ENCODE measurements at regions not wholly inside any gene's neighbourhood (a gene's known extent, or its start where the extent isn't known, plus 50 kb on each side); places are given as distances from the start of the nearest gene placed in this dataset.

DNA sequence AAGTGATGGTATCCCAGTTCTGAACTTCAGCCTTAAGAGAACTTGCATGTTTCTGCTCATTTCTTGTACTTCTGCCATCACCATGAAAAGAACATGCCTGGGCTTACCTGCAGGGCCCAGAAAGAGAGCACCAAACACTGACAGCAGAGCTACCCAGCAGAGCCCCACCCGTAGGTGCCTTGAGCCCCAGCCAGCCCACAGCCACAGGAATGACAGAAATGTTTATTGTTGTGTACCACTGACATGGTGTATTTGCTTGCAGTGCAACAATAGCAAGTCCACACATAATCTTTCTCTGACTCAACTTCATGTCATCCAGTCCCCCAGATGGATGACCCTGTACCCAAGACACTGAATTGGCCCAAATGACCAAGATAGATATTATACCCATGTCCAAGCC, 195.2 kb downstream of the TSHZ3 start:
- DNase-seq = no peak

DNA sequence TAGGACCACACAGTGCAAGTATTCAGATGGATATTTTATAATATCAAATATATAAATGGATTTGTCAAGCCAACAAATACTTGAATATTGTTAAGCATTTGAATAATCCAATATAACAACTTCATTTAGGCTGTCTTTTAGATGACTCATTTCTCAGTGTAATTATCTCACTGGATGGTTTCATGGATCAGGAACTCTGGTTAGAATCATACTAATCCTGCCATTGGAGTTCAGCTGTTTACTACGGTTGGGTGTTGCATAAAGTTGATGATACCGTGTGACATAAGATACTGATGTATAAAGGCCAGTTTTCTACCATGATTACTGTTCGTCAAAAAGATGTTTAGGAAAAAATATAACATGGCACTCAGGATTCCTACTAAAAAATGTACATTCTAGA, 196.3 kb downstream of the TSHZ3 start:
- DNase-seq = no peak

DNA sequence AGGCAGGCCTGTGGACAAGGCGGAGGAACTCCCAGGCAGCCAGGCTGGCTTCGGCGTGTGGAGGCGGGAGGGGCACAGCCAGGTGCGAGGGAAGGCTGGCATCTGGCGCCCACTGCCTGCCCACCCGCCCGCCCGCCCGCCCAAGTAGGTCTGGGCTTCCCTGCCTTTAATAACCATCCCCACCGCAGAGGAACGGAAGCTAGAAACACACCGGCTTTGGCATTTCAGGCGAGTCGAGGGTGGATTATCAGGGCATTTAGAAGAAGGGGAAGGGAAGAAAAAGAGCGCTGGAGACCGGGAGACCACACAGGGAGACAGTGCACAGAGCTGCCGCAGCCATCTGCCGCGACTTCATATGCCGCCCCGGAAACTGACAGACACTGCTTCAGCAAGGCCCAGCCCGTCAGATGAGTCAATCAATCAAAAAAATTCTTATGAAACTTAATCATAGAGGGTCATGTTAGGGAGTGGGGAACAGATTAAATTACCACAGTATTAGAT, 199.7 kb downstream of the TSHZ3 start:
- no peak for DNase-seq

DNA sequence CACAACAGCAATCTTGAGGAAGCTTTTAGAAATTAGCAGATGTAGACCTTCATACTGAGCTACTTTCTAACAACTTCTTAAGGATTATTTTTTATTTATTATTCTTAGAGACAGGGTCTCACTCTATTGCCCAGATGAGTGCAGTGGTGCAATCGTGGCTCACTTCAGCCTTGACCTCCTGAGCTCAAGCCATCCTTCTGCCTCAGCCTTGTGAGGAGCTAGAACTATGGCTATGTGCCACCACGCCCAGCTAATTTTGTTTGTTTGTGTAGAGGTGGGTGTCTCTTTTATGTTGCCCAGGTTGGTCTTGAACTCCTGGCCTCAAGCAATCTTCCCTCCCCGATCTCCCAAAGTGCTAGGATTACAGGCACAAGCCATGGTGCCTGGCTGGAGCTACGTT, 200.6 kb downstream of the TSHZ3 start:
- no peak for DNase-seq

DNA sequence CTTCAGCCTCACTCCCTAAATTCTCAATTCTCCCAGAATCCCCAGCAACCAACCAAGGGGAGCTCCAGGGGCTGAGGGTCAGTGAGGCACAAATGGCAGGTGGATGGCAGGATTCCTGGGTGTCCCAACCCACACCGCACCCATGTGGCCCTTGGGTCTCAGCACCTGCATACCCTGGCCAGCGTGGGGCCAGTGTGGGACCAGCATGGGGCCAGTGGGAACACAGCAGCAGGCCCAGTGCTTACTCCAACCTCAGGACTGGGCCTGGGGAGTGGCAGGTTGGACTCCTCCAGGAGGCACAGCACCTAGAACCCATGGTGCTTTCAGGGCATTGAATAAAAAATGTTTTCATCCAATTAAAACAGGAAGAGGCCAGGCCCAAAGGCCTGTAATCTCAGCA, 202.0 kb downstream of the TSHZ3 start:
- DNase-seq = no peak

DNA sequence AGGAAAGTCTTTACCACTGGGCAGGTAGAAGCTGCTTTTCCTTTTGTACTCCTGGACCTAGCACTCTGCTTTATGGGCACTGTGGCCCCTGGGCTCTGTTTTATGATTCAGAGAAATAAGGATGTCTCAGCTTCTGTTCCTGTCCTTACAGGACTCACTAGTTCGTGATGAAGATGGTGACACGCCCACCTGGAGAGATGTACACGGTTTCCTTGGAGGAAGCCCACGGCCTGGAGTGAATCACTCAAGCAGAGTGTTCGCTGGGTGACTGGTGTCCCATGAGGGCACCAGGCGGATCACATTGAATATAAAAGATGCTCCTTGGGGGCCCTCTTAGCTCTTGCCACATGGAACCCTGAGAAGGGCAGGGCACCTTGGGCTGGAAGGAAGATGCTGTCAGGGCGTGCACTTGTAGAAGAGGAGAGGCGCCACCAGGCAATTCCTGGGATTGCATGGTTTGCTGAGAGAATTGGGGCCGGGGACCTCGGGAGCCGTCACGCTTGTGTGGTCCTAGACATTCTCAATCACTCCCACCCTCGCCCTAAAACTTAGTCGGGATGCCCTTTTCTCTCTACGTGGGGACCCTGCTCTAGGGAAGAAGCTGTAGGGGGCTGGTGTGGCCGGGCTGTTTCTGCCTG, 202.6 kb downstream of the TSHZ3 start:
- no peak for DNase-seq

DNA sequence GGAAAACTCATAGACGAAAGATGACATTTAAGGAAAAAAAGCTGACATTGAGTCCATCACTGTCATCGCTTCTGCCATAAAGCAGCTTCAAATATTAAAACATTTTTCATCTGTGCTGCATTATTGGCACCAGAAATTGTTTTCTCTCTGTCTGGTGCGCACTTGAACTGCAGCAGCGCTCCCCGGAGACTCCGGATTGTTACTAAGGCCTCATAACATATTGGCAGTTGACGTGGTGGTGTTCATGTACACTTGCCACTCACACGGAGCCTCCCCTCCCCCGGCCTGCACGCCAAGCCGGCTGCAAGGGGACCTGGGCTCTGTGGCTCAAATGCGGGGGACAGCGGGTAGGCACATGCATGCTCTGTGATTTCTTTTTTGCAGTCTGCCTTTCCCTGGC, 203.2 kb downstream of the TSHZ3 start:
- no peak for DNase-seq

DNA sequence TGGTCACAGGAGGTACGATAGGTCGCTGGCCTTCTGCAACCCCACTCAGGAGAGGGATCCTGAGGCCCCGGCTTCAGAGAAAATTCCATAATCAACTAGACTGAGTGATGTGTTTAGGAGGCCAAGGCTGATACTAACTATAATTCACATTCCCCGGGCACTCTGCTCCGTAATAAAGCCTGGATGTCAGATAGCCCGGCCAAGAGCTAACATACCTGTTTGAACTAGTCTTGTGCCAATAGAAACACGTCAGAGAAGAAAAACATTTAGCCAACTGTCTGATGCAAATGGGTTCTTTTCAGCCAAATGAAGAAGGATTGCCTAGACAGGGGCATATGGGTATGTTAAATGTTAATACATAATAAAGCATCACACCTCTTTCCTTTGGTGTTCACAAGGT, 204.2 kb downstream of the TSHZ3 start:
- no peak for DNase-seq

DNA sequence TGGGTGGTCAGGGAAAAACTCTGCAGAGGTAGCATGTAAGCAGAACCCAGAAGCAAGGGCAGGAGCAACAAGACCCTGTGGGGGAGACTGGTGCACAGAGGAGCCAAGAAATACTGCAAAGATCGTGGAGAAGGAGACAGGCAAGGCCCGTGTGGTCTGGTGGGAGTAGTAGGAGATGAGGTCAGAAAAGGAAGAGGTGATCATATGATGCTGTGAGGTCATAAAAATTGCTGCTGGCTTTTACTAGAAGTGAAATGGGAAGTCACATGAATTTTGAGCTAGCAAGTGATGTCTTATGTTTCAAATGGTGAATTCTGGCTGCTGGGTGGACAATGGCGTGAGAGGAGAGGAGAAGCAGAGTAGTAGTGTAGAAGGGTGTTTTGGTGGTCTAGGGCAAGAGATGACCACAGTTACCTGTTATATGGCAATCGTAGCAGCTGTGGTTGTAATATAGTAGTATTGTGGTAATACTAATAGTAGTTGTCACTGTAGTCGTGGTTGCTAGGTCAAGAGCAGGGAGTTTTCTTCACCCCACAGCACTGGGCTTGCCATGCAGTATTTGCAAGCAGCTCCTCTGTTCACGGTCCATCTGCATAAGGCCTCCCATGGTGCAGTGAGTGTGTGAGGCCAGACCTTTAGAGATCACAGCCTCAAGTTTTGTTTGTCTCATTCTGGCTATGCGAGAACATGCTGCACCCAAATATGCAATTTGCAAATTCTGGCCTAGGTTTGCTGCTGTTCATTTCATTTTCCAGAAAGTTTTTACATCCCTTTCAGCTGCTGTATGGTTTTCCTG, 205.0 kb downstream of the TSHZ3 start:
- no peak for DNase-seq

DNA sequence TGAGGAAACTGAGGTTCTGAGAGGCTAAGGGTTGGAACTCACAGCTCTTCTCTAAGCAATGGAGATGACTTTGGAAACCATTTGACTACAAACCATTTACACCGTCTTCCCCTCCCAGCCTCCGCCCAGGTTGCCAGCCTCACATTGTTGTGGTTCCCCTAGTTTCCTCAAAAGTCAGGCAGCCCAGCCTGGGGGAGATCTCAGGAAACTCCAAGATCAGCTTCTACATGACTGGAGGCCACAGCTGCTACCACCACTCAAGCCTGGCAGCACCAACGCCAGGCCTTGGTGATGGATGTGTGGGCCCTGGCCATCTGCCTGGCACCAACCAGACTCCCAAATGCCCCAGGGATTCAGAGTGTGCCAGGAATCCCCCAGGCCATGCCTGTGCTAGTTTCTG, 207.9 kb downstream of the TSHZ3 start:
- DNase-seq = no peak

DNA sequence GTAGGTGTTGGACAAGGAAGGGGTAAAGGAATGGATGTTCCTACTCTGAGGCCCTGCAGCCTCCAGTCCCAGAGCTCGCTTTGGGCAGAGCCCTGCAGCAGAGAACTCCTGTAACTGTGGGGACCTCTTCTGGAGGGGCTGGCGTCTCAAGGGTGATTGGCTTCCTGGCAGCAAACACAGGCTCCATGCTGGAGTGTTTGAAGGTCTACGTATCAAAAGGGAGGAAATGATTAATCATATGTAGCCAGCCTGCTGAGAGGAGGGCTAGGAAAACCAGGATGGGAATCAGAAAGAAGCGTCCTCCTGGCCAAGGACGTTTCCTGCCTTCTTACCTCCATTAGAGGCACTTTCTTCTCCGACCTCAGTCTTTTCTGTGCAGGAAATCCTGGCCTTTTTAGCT, 208.5 kb downstream of the TSHZ3 start:
- no peak for DNase-seq

DNA sequence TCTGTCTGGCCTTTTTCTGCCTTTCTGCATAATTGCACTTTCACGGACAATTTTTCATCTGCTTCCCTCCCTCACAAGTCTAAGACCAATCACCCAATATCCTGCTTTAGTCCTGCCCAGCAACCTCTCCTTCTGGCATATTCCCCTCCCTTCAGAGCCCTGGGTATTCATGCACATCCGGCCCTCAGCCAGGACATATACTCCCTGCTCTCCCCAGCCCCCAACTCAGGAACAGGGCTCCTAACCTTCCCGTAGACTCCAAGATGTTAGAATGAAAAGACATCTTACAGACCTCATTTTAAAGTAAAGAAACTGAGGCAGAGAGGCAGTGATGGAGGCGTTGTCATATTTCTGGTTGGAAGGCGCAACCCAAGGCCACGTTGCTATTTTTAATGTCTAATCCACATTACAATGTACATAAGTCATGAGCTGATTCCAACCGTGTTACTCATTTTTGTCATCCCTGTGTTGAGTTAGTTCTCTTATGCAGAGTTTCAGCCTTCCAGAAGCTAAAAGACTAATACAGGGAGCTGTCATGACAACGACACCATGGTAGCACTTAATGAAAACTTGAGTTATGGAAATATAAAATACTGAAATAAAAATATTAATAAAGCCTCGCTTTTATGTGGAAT, 209.2 kb downstream of the TSHZ3 start:
- DNase-seq = no peak

DNA sequence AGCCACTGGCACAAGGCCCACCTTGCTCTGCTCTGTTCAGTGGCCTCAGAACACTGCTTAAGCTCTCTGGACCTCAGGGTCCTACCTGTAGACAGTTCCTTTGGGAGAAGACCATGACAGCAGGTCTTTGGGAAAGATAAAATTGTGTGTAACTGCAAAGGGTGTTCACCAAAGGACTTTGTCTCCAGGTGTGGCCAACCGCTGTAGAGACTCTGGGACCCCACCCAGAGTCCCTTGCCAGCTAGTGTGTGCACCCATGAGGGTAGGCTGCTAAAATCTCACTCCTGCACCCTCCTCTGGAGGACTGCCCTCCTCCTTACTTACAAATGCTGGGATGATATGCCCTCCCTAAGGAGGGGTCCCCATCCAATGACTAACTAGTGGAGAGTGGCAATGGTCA, 211.2 kb downstream of the TSHZ3 start:
- no peak for DNase-seq

DNA sequence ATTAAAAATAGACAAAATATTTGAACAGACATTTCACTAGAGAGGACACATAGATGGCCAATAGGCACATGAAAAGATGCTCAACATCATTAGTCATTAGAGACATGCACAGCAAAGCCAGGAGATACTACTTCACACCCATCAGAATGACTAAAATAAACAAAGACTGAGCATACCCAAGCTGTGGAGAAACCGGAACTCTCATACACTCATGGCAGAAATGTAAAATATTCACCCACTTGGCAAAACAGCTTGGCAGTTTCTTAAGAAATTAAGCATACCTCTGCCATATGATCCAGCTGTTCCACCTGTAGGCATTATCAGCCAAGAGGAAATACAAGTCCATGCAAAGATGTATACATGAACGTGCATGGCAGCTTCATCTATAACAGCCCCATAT, 213.4 kb downstream of the TSHZ3 start:
- no peak for DNase-seq

DNA sequence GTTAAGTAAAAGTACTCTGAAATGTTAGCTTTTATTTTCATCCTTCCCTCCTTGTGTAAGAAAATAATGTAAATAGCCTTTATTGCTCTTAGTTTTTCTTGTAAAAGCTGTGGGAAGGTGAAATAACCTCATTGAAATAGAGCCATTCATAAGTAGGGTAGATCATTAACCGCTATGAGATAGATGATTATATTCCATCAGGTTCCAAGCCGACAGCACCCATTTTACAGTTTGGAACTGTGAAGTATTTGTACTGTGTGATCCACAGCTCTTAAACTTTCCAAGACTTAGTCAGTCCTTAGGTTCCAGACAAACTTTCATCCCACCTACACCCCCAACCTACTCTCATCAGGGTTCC, 216.5 kb downstream of the TSHZ3 start:
- no peak for DNase-seq

DNA sequence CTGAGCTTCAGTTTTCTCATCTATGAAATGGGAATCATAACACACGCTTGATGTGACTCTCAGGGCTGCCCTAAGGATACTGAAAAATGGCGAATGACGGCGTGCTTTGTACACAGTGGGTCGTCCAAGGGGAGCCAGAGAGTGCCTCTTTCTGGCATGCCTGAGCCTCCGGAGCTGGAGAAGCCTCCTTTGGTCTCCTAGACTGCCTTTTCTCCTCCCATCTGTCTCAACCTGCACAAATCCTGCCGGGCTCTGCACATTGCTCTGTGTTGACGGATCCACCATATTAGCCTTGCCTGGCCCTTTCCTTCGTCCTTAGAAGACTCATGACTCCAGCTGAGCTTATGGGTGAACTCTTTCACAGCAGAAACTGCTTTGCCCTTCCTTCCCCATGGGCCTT, 220.9 kb downstream of the TSHZ3 start:
- DNase-seq = no peak

DNA sequence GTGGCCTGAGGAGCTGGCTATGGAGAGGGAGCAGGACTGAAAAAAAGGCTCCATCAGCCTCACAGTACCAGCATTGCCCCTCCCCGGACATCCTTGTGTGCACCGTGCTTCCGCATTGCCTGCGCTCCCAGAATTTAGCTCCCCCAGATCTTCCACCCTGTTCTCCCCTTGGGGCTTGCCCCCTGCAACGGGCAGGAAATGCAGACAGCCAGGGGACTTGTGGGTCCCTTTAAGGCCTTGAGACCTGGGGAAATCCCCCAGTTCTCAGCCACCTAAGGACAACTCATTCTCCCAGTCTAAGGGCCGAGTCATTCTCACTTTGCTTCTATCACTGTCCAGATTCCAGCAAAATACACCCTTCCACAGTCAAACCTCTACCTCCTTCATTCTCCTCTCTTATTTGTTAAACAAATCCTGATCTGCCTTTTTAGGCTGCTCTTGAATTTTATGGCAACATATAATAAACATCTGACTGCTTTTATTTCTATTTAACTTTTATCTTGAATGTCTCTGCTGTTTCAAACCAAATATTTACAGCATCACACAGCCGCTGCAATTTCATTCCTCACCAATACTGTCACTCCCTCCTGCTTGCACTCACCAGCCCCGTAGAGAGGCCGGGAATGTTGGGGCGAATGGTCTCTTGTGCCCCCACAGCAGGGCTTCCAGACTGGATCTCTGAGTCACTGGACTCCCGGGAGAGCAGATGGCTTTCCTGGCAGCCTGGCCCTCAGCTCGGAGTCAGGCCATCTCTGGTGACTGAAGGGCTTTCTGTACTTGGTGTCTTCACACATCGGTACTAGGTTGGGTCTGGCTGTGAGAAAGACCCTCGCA, 221.9 kb downstream of the TSHZ3 start:
- DNase-seq = no peak

DNA sequence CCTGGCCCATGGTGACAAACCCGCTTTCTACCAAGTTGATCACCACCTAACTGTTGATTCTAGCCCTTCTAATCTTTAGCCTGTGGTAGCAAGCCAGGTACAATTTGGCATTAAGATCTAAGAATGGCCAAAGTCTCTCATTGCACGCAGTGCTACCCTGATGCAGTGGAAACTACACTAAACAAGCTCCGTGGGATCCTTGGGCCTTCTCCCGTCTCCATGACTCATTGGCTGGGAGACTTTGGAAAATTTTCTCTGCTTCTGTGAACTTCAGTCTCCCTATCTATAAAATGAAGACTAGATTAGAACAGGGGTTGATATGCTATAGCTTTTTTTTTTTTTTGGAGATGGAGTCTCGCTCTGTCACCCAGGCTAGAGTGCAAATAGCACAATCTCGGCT, 223.0 kb downstream of the TSHZ3 start:
- DNase-seq = no peak

DNA sequence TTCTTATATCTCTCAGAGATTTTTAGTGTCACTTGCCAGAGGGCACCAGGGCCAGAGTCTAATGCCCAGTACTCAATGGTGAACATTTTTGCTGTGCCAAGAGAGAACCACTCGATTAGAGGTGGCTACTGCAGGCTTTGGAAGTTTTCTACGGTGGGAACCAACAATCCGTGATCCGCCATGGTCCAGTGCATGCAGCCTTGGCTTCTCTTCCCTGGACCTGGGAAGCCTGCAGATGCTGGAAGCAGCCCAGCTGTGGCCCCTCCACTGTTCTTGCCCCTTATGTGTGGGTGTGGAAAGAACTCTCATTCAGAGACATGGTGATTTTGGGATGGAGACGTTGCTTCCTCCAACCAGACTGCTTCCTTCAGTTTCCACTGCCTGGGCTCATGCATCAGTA, 224.2 kb downstream of the TSHZ3 start:
- DNase-seq = no peak

DNA sequence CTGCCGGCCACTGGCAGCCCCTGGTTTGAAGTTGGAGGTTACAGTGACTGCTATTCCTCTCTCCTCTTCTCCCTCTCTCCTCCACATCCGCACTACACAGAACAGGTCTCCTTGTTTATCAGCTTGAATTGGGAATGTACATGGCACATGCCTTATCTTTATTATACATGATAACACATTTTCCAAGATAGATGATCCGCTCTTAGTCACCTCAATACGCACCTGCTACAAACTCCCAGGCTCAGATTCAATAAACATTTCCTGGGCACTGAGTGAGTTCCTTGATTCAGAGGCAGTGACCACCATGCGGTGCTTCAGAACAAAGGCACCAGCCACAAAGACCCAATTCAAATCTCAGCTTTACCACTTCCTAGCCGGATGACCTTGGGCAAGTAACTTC, 227.7 kb downstream of the TSHZ3 start:
- DNase-seq = no peak

DNA sequence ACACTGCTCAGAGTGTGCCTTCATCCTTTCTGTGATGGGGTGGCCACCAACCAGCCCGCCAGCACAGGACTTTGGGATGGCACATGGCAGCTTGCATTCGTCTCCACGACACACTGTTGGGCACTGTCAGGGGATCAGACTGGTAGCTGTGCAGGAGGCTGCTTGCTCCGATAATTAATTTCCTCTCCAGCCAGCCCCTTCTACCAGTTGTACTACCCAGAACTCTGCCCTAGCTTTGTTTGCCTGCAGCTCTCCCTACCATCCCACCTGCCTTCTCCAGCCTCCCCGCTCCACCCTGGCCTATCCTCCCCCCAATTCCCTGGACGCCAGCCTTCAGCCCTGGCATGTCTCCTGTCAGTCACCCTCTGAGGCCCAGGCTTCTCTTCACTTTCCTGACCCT, 228.3 kb downstream of the TSHZ3 start:
- DNase-seq = no peak

DNA sequence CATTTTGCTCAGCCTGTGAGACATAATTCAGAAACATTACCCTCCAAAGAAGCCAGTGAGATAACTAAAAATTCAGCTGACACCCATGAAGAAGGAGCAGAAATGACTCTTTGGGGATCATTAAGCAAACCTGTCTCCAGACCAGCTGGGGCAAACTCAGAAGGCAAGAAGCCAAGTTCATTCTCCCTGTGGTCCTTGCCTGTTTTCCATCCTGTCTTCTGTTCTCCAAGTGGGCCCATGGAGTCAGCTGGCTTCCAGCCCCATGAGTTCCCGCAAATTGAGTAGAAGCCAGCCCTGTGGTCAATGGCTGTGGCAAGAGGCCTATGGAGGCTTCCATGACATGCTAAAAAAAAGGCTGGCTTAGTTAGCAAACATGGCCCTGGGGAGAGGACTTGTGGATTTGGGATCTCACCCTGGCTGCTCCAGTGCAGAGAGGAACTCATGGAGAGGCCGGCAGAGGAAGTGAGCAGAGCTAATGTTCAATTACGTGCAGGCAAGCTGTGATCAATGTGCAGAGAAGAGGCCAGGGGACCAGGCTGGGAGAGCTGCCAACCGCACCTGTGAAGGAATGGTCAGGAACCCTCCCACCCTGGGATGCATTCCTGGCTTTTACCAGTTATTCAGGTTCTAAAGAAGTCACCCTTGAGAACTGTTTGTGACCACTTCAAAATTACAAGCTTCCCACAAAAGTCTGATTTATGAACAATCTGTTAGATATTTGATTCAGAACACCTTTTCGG, 229.1 kb downstream of the TSHZ3 start:
- DNase-seq = no peak

DNA sequence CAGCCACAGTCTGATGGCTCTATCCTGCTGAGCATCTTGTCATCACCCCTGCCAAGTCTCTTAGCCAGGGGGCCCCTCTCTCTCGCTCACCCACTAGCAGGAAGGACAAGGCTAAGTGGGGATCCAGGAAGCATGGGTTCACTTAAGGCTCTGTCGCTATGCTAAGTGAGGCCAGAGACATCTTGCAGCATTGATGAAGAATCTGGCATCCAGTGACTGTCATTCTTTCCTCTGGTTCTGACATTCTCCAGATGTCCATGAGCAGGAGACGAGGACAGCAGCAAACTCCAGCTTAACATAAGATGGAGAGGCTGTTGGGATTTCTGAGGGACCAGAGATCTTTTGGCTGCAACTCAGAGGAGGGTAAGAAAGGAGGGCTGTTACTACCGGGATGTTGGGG, 230.2 kb downstream of the TSHZ3 start:
- no peak for DNase-seq
